C1 segment of cervical spinal cord (tissue), 14 donors: ENCODE measurements at regions not wholly inside any gene's neighbourhood (a gene's known extent, or its start where the extent isn't known, plus 50 kb on each side); places are given as distances from the start of the nearest gene placed in this dataset.

Experiments used
- DNase-seq, 14 donors: peaks; one replicate each; lab custom pipeline; 2025; lab: John Stamatoyannopoulos, UW

GRCh38 chr1:83673312-83673711, 325.6 kb downstream of the TTLL7 start:
- no peak for DNase-seq

- DNase-seq = no peak
Observed at GRCh38 chr1:83671586-83671985, 327.3 kb downstream of the TTLL7 start.

DNA sequence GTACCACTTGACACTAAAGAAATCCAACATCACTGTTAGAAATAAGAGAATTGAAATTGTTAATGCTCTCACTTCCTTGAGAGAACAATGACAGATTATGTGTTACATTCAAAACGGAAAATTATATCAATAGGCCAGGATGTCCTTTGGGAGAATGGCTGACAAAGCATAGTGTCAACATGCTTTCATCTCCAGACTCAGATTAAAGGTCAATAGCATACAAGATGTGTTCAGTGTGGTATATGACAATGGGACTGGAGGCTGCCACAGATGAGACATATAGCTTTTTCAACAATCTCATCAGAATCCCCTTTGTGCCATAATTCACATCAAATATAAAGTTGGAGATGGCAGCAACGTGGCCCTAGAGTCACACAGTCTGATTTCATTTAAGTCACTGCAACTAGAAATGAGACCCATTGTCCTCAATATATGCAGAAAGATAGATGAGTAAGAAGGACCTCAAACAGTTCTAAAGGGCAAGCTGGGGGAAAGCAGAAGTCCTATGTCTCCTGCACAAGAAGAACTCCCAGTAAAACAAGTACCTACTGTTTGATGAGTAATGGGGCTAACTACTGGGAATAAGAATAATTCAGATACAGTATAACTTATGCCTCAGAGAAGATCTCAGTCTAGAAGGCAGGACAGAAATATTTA, 327.9 kb downstream of the TTLL7 start:
- DNase-seq = no peak

DNA sequence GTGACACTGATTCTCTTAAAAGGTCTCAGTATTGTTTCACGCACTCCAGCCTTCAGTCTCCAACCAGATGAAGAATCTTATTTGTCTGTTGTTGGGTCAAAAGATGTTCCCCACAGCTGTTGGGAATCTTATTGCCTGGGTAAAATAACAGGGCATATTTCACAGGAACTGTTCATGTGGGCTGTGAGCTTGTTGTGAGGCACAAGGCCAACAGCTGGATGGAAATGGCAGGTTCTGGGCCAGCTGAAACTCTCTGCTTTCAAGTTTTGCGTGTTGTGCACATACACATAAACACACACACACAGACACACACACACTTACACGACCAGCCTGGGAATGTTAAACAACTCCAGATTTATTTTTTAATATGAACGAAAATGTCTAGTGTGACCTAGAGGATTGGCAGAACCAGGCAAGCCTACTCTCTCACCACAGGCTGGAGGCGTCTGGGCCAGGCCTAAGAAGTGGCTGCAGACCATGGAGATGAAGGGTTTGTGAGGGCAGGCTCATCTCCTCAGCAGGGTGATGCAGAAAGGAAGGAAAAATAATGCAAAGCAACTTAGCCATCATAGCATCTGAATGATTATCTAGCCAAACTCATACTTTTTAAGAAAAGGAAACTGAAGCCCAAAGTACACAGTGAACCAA, 357.0 kb downstream of the TTLL7 start:
- no peak for DNase-seq

DNA sequence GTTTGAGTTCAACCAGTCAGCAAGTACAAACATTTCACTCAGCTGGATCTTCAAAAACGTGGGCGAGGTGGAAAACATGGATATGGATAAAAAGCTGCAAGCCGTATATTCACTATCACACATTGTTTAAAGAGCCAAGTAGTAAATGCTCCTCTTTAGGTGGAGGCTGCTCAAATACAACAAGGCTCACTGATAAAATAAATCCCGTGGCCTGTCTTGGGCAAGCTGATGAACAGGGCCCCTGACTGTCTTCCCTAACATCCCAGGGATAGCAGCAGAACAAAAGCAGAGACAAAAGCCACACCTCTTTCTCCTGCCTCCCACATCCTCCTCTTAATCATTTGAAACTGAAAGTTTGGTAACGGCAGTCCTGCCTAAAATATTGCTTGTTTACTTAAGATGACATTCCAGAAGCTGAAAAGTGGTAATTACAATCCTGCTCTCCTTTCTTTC, 357.7 kb downstream of the TTLL7 start:
- no peak for DNase-seq

- no peak for DNase-seq
Observed at GRCh38 chr1:83639785-83640184, 359.1 kb downstream of the TTLL7 start.

DNA sequence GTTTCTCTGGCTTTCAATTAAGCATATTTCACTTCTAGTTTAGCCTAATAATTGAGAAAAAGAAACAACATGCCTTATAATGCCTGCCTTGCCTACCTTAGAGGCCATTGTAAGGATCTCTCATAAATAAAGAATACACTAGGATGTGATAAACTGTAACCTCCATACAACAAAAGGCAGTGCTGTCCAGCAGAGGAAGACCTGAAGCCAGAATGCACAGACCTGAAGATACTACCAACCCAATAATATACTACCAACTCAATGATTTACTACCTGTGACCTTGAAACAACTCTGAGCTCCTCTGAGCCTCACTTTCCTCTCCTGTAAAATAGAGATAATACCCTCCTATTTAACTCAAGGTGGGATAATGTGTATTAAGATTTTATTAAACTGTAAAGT, 361.3 kb downstream of the TTLL7 start:
- no peak for DNase-seq

GRCh38 chr1:83637009-83637408, 361.9 kb downstream of the TTLL7 start:
- no peak for DNase-seq

DNA sequence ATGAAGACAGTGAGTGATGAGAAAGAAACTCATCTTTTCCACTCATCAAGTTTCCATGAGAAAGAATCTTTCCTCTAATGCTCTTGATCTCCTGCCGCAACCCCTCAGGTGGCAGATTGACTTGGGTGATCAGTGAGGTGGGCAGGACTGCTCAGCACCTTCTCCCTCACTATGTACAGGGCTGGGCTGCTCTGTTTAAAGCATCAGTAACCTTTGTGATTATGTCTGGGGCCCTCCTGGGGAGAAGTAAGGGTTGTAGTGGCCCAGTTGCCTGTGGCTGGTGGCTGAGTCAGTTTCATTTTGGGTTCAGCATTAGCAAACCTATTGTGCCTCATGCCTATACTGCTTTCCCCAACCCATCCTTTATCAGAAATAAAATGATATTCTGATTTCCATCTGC, 366.0 kb downstream of the TTLL7 start:
- DNase-seq = no peak

DNA sequence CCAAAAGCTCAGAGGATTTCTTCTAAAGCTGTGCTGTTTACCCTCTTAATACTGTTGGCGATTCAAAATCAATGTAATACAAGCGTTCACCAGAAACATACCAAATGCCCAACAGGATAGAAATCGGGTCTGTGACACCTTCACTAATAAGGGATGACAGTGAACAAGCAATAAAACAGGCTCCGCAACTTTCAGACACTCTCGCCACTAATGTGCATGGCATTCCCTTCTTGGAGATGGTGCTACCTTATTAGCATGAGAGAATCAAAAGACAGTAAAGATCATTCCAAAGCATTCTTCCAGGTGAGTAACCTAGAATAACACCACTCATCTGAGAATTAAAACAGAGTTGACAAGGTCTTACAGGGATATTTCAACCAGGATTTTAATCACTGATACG, 367.1 kb downstream of the TTLL7 start:
- no peak for DNase-seq

GRCh38 chr1:83627045-83627444, 371.9 kb downstream of the TTLL7 start:
- no peak for DNase-seq

DNA sequence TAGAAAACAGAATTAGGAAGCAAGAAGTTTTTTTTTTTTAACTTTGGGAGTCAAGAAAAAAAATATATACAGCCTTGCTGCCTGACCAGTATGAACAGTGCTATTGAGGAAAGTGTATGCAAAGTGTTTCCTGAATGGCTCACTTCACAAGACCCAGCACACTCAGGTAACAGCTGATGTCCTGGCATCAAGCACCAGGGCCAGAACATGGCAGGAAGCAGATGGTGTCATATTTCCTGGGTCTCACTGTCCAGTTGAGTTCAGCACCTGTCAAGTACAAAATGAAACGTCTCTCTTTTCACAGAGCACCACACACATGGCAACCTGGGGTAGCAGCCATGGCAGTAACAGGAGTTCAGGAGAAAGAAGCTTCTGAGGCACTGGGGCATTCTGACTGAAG, 372.3 kb downstream of the TTLL7 start:
- DNase-seq = peak in 1 of 14 donors; percentile 20

DNA sequence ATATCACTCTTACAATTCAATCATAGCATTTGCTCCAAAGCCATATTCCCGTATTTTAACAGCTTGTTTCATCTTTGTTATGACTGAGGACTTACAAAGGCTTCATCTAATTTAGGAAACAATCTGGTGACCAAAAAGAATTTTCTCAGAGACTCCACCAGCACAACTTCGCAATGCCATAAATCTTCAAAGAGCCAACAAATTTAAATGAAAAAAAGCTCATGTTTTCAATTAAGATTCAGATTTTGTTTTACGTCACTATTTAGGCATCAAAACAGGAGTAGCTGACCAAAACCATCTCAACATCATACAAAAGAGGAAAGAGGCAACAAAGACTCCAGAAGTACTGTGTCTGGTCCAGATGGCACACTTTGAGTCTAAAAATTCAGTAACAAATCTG, 373.3 kb downstream of the TTLL7 start:
- no peak for DNase-seq

- no peak for DNase-seq
Observed at GRCh38 chr1:83620016-83620415, 378.9 kb downstream of the TTLL7 start.

GRCh38 chr1:83619170-83619896, 379.6 kb downstream of the TTLL7 start:
- DNase-seq = no peak

GRCh38 chr1:83617883-83618282, 381.0 kb downstream of the TTLL7 start:
- no peak for DNase-seq

GRCh38 chr1:83615370-83615769, 383.6 kb downstream of the TTLL7 start:
- DNase-seq = no peak

- DNase-seq = no peak
Observed at GRCh38 chr1:83606416-83606955, 392.4 kb downstream of the TTLL7 start.

DNA sequence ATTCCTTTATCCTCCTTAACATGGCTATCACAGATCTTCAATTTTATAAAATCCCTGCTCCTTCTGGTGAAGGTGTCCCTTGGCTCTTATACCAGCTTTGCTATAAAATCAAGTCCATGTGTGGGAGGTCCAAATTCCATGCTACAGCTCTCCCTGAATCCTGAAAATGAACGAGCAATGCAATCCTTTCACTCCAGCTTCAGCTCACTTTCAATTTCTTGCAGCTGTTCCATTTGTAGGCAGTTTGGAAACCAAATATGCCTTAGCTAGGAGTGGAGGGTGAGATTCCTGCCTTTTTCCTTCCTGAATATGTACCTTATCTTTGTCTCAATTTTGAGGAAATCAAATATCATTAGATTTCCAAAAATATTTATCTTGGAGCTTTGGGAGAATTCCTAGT, 402.6 kb downstream of the TTLL7 start:
- DNase-seq = no peak

GRCh38 chr1:83593073-83593472, 405.9 kb downstream of the TTLL7 start:
- no peak for DNase-seq

DNA sequence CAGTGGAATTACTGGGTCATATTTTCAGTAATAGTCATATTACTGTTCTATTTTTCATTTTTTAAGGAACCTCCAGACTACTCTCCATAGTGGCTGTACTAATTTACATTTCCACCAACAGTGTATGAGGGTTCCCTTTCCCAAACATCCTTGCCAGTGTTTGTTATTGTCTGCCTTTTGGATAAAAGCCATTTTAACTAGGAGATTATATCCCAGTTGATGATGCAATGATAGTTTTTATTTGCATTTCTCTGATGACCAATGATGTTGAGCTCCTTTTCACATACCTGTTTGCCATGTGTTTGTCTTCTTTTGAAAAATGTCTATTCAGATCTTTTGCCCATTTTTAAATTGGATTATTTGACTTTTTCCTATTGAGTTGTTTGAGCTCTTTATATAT, 410.8 kb downstream of the TTLL7 start:
- DNase-seq = no peak

- no peak for DNase-seq
Observed at GRCh38 chr1:83583351-83584014, 415.4 kb downstream of the TTLL7 start.
